ENCODE measurements at regions not wholly inside any gene's neighbourhood (a gene's known extent, or its start where the extent isn't known, plus 50 kb on each side); places are given as distances from the start of the nearest gene placed in this dataset.

DNA sequence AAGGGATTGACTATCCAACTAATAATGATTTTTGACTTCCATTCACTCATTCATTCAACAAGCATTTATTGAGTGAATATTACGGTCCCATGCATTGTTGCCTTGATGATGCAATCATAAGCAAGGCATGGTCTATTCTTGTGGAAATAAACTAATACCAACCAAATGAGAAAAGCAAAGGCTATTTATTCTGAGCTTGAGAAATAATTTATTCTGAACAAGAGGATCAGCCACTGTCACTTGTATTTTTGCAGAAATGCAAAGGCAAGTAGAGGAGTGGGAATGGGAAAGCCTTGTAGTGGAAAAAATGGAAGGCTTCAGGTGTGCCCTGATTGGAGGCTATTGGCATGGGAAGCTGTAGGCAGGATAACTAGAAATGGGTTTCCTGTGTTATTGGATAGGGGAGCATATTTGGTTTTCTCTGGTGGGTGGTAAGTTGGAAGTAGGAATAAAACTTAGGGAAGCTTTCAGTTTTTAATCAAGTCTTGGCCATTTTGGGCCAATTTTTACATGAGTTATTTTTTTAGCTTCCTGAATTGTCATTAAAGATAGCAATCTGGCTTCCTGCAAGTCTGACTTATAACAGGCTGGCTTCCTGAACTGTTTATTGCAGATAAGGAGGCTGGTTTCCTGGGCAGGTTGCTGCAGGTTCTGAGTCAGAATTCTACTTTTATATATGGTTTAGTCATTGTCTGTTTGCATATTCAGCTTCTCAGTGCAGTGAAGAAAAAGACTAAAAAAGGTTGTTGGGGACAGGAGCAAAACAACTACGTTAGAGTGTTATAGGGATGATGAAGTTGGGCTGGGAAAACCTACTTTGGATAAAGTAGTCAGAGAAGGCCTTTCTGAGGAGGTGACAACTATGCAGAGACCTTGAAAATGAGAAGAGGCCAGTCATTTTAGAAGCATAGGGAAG, 106.7 kb downstream of the APIP start:
- no peak for FAIRE-seq
- no peaks in the 10 kb centered on the region for H3K27me3 Mint-ChIP-seq (ENCODE audit: low read depth, unreplicated experiment)

DNA sequence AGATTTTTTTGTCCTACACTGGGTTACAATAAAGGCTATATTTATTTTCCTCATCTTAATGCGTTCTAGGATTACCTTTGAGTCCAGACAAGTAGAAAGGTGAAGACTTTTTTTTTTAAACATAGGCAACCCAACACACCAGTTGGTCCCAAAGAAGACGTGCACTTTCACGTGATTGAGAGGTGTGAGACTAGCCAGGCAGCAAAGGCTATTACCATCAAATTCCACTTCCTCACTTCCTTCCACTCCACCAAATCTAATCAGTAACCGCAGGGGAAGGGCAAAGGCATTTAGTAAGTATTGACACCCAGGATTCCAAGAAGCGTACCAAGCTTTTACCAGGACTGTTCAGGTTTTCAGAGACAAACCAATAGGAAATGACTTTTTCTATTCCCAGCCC, 109.3 kb downstream of the APIP start:
- Histone ChIP-seq H3K9ac (ENCODE audit: low read length) (no peak overlapping the region), H3K4me2 (ENCODE audit: low read length) (no peak overlapping the region), H3K79me2 (ENCODE audit: insufficient read depth, low read length) (no peaks in the 10 kb centered on the region), H3K4me3 (ENCODE audit: insufficient read depth, low read depth, low read length) (no peak overlapping the region), H4K20me1 (ENCODE audit: insufficient read depth, low read length) (no peaks in the 10 kb centered on the region), H3K27ac (ENCODE audit: low read depth, low read length) (no peak overlapping the region), H2AFZ (ENCODE audit: low read depth, low read length) (no peak overlapping the region), H3K4me1 (ENCODE audit: insufficient read depth, low read length) (peaks cover 2% of the 10 kb centered on the region), H3K27me3 (ENCODE audit: insufficient read depth, low read length) (no peaks in the 10 kb centered on the region), H3K36me3 (ENCODE audit: insufficient read depth, low read length) (no peaks in the 10 kb centered on the region), H3K9me3 (ENCODE audit: insufficient read depth, low read depth, low read length) (no peaks in the 10 kb centered on the region)
- H3K27ac Mint-ChIP-seq (ENCODE audit: unreplicated experiment), result no peak overlapping the region
- peaks cover 5% of the 10 kb centered on the region for H3K9me3 Mint-ChIP-seq (ENCODE audit: unreplicated experiment)
- H3K36me3 Mint-ChIP-seq (ENCODE audit: low read depth, unreplicated experiment), result no peaks in the 10 kb centered on the region
- TF ChIP-seq, protein P1, sequence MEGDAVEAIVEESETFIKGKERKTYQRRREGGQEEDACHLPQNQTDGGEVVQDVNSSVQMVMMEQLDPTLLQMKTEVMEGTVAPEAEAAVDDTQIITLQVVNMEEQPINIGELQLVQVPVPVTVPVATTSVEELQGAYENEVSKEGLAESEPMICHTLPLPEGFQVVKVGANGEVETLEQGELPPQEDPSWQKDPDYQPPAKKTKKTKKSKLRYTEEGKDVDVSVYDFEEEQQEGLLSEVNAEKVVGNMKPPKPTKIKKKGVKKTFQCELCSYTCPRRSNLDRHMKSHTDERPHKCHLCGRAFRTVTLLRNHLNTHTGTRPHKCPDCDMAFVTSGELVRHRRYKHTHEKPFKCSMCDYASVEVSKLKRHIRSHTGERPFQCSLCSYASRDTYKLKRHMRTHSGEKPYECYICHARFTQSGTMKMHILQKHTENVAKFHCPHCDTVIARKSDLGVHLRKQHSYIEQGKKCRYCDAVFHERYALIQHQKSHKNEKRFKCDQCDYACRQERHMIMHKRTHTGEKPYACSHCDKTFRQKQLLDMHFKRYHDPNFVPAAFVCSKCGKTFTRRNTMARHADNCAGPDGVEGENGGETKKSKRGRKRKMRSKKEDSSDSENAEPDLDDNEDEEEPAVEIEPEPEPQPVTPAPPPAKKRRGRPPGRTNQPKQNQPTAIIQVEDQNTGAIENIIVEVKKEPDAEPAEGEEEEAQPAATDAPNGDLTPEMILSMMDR (IDR thresholded peaks at IDR 0.05; ENCODE audit: insufficient read depth, low read depth, low read length), result no peak
- no peak for TF ChIP-seq EZH2 (IDR thresholded peaks at IDR 0.05; ENCODE audit: insufficient read depth, low read length)
- no peaks in the 10 kb centered on the region for H3K27me3 Mint-ChIP-seq (ENCODE audit: low read depth, unreplicated experiment)
- H3K4me3 Mint-ChIP-seq (ENCODE audit: unreplicated experiment), result no peak overlapping the region
- FAIRE-seq (no peak), DNase-seq (ENCODE audit: low read depth) (no peak)
- H3K4me1 Mint-ChIP-seq (ENCODE audit: low read depth, unreplicated experiment), result peaks cover 12% of the 10 kb centered on the region

More for the DNA sequence above, 106.7 kb downstream of the APIP start:
- no peak overlapping the region for H3K9ac ChIP-seq (ENCODE audit: low read length)
- H2AFZ ChIP-seq (ENCODE audit: low read depth, low read length), result no peak overlapping the region
- H3K36me3 ChIP-seq (ENCODE audit: insufficient read depth, low read length), result no peaks in the 10 kb centered on the region
- Mint-ChIP-seq H3K4me3 (ENCODE audit: unreplicated experiment) (no peak overlapping the region), H3K9me3 (ENCODE audit: unreplicated experiment) (peaks cover 7% of the 10 kb centered on the region), H3K36me3 (ENCODE audit: low read depth, unreplicated experiment) (peaks cover 7% of the 10 kb centered on the region), H3K27ac (ENCODE audit: unreplicated experiment) (no peak overlapping the region), H3K4me1 (ENCODE audit: low read depth, unreplicated experiment) (peaks cover 7% of the 10 kb centered on the region)
- H3K9me3 ChIP-seq (ENCODE audit: insufficient read depth, low read depth, low read length), result no peaks in the 10 kb centered on the region
- no peak overlapping the region for H3K27ac ChIP-seq (ENCODE audit: low read depth, low read length)
- peaks cover 2% of the 10 kb centered on the region for H3K4me1 ChIP-seq (ENCODE audit: insufficient read depth, low read length)
- H4K20me1 ChIP-seq (ENCODE audit: insufficient read depth, low read length), result no peaks in the 10 kb centered on the region
- no peak overlapping the region for H3K4me3 ChIP-seq (ENCODE audit: insufficient read depth, low read depth, low read length)
- no peaks in the 10 kb centered on the region for H3K79me2 ChIP-seq (ENCODE audit: insufficient read depth, low read length)
- TF ChIP-seq, protein P1 (IDR thresholded peaks at IDR 0.05; ENCODE audit: insufficient read depth, low read depth, low read length), result no peak
- TF ChIP-seq EZH2 (IDR thresholded peaks at IDR 0.05; ENCODE audit: insufficient read depth, low read length), result no peak
- DNase-seq (ENCODE audit: low read depth), result peak; percentile 65
- peak overlapping the region; percentile 10 for H3K4me2 ChIP-seq (ENCODE audit: low read length)
- H3K27me3 ChIP-seq (ENCODE audit: insufficient read depth, low read length), result no peaks in the 10 kb centered on the region

DNA sequence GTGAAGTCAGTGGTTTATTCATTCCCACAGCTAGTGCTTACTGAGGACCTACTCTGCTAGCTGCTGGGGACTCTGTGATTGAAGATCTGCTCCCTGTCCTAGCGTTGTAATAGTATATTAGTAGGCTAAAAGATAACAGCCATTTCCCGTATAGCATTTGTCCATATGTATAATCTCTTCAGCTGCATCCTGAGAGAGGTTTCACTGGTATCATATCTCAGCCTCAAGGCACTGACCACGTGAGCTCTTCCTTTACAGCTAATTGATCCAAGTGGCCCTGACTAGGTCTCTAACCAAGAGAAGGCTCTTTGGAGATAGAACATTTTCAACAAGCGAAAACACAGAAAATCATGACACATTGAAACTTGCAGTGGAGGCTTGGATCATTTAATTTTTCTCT, 110.2 kb downstream of the APIP start:
- H3K27me3 Mint-ChIP-seq (ENCODE audit: low read depth, unreplicated experiment), result no peaks in the 10 kb centered on the region
- H3K27ac Mint-ChIP-seq (ENCODE audit: unreplicated experiment), result no peak overlapping the region
- Histone ChIP-seq H3K79me2 (ENCODE audit: insufficient read depth, low read length) (no peaks in the 10 kb centered on the region), H3K4me1 (ENCODE audit: insufficient read depth, low read length) (peaks cover 2% of the 10 kb centered on the region), H3K9ac (ENCODE audit: low read length) (no peak overlapping the region), H2AFZ (ENCODE audit: low read depth, low read length) (no peak overlapping the region), H4K20me1 (ENCODE audit: insufficient read depth, low read length) (no peaks in the 10 kb centered on the region), H3K4me2 (ENCODE audit: low read length) (no peak overlapping the region), H3K27me3 (ENCODE audit: insufficient read depth, low read length) (no peaks in the 10 kb centered on the region), H3K4me3 (ENCODE audit: insufficient read depth, low read depth, low read length) (no peak overlapping the region), H3K27ac (ENCODE audit: low read depth, low read length) (no peak overlapping the region), H3K9me3 (ENCODE audit: insufficient read depth, low read depth, low read length) (no peaks in the 10 kb centered on the region), H3K36me3 (ENCODE audit: insufficient read depth, low read length) (no peaks in the 10 kb centered on the region)
- no peak for TF ChIP-seq EZH2 (IDR thresholded peaks at IDR 0.05; ENCODE audit: insufficient read depth, low read length)
- TF ChIP-seq, protein P1 (IDR thresholded peaks at IDR 0.05; ENCODE audit: insufficient read depth, low read depth, low read length), result no peak
- no peak for DNase-seq (ENCODE audit: low read depth)
- no peak overlapping the region for H3K4me3 Mint-ChIP-seq (ENCODE audit: unreplicated experiment)
- H3K36me3 Mint-ChIP-seq (ENCODE audit: low read depth, unreplicated experiment), result no peaks in the 10 kb centered on the region
- peaks cover 12% of the 10 kb centered on the region for H3K4me1 Mint-ChIP-seq (ENCODE audit: low read depth, unreplicated experiment)
- FAIRE-seq, result no peak
- H3K9me3 Mint-ChIP-seq (ENCODE audit: unreplicated experiment), result peaks cover 5% of the 10 kb centered on the region

Measured in astrocyte (in vitro differentiated cells and primary cell).